ENCODE measurements at regions not wholly inside any gene's neighbourhood (a gene's known extent, or its start where the extent isn't known, plus 50 kb on each side); places are given as distances from the start of the nearest gene placed in this dataset.

GRCh38 chr6:44023586-44024454 lies 103.4 kb downstream of the MRPL14 start (continued):
- no peak for TF ChIP-seq NR3C1 (CRISPR knock-in tag; IDR thresholded peaks at IDR 0.05)
- TF ChIP-seq ZNF24 (IDR thresholded peaks at IDR 0.05) = no peak
- no peak for TF ChIP-seq ZNF766 (CRISPR knock-in tag; conservative IDR thresholded peaks at IDR 0.05)

GRCh38 chr6:44022671-44023352 lies 104.4 kb downstream of the MRPL14 start:
- Histone ChIP-seq H2AFZ (ENCODE audit: low read depth, low read length) (no peak overlapping the region), H4K20me1 (replicated peaks; ENCODE audit: control insufficient read depth, insufficient read depth, low read length) (no peaks in the 10 kb centered on the region), H3K27ac (ENCODE audit: extremely low read depth, low read depth, low read length) (no peak overlapping the region), H3K36me3 (ENCODE audit: control insufficient read depth, insufficient read depth, low read length) (no peaks in the 10 kb centered on the region), H3K9me1 (ENCODE audit: control insufficient read depth, insufficient read depth, low read length) (no peaks in the 10 kb centered on the region), H3K9me3 (replicated peaks; ENCODE audit: control insufficient read depth, insufficient read depth, low read depth, low read length) (no peaks in the 10 kb centered on the region), H3K4me2 (ENCODE audit: insufficient read depth, low read length) (no peak overlapping the region), H3K4me1 (replicated peaks in 1 of 2; ENCODE audit: control insufficient read depth in 2 of 2, insufficient read depth in 2 of 2, low read length in 2 of 2) (peaks cover 2 to 3% of the 10 kb centered on the region in 2 experiments; a peak in 1 of 5 replicates), H3K27me3 (ENCODE audit: control insufficient read depth in 2 of 2, insufficient read depth in 2 of 2, low read length in 2 of 2) (no peaks in the 10 kb centered on the region), H3K4me3 (no peak overlapping the region), H3K9ac (ENCODE audit: insufficient read depth in 1 of 2, low read depth in 2 of 2, low read length in 2 of 2) (peak overlapping the region in 1 of 2 experiments; percentile 63; a peak in 1 of 4 replicates), H3K79me2 (ENCODE audit: control insufficient read depth, insufficient read depth, low read length) (no peaks in the 10 kb centered on the region)
- DNase-seq (ENCODE audit: extremely low read depth in 1 of 4, low spot score in 3 of 4) = no peak
- in situ Hi-C loops (cut with MboI) (no loop called here), intact Hi-C loops (cut with micrococcal nuclease) (no loop called here)
- WGBS (ENCODE audit: insufficient coverage, low coverage, missing lambda C conversion rate) = 67% methylated on average over 14 of the region's 14 CpGs
- FAIRE-seq = no peak
- CTCF ChIA-PET (ENCODE audit: low intra/inter-chr PET ratio) = no interaction called here
- POLR2A ChIA-PET = interaction anchor here (0.6 to 1.2 kb wide), 5 partner anchors 11 to 230 kb away, joined by 3 to 4 read pairs (median 3); no protein-coding TSS in a partner anchor
- ATAC-seq = no peak
- no TSS peak for BruUV-seq (replicated peaks)
- TF ChIP-seq NR2C2 (CRISPR knock-in tag; IDR thresholded peaks at IDR 0.05) = 0 out of 2 replicates have a peak, but pooled peaks have one; percentile 47
- no peak for TF ChIP-seq NR2C2 (tag; IDR thresholded peaks at IDR 0.05)
- TF ChIP-seq NFXL1 (CRISPR knock-in tag; IDR thresholded peaks at IDR 0.05) = no peak
- TF ChIP-seq KAT8 (IDR thresholded peaks at IDR 0.05; ENCODE audit: low read depth) = no peak

All from K562 (cell line).